ENCODE measurements at regions not wholly inside any gene's neighbourhood (a gene's known extent, or its start where the extent isn't known, plus 50 kb on each side); places are given as distances from the start of the nearest gene placed in this dataset.

DNA sequence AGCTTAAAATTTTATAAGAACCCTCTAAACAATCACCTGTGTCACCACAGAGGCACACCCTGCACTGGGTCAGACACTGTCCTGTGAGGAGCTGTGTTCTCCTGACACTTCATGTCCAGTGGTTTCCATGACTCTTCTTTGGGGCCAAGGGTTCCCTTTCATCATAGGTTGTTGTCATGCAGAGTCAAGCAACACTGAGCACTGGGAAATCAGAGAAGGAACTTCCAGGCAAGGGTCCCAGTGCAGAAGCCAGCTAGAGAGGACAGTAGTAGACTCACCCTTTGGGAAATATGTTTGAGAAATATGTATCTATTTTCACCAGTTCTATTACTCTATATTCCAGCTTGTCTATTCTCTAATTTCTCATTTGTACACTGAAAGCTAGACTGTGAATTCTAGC, 56.4 kb upstream of the PRSS58 start:
- no peak for TF ChIP-seq POLR2A (IDR thresholded peaks at IDR 0.05)
- TF ChIP-seq, protein P1, sequence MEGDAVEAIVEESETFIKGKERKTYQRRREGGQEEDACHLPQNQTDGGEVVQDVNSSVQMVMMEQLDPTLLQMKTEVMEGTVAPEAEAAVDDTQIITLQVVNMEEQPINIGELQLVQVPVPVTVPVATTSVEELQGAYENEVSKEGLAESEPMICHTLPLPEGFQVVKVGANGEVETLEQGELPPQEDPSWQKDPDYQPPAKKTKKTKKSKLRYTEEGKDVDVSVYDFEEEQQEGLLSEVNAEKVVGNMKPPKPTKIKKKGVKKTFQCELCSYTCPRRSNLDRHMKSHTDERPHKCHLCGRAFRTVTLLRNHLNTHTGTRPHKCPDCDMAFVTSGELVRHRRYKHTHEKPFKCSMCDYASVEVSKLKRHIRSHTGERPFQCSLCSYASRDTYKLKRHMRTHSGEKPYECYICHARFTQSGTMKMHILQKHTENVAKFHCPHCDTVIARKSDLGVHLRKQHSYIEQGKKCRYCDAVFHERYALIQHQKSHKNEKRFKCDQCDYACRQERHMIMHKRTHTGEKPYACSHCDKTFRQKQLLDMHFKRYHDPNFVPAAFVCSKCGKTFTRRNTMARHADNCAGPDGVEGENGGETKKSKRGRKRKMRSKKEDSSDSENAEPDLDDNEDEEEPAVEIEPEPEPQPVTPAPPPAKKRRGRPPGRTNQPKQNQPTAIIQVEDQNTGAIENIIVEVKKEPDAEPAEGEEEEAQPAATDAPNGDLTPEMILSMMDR (IDR thresholded peaks at IDR 0.05) = no peak
- no peak overlapping the region for H3K4me3 ChIP-seq
- no peaks in the 10 kb centered on the region for H3K9me3 ChIP-seq
- no peaks in the 10 kb centered on the region for H3K36me3 ChIP-seq
- peaks cover 0 to 3% (median 0%) of the 10 kb centered on the region in 4 donors for H3K27me3 ChIP-seq
- H3K27ac ChIP-seq = no peak overlapping the region
- intact Hi-C loops (cut with DNase I) = no loop called here
- no peaks in the 10 kb centered on the region for H3K4me1 ChIP-seq
- DNase-seq = no peak

DNA sequence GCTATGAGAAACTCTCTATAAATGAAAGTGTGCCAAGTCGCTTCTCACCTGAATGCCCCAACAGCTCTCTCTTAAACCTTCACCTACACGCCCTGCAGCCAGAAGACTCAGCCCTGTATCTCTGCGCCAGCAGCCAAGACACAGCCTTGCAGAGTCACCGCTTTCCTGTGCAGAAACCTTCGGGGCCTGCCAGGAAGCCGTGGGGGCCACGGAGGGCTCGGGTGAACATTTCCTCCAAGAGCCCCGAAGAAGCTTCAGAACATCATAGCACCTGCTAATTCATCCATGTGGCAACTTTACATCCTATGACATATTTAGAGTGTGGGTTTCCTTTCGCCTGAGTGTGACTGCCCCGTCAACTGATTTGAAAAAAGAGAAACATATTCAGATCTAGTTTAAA, 55.7 kb upstream of the PRSS58 start:
- H3K4me1 ChIP-seq = no peaks in the 10 kb centered on the region
- H3K36me3 ChIP-seq = no peaks in the 10 kb centered on the region
- no peak overlapping the region for H3K4me3 ChIP-seq
- intact Hi-C loops (cut with DNase I) = no loop called here
- TF ChIP-seq POLR2A (IDR thresholded peaks at IDR 0.05) = no peak
- TF ChIP-seq, protein P1 (IDR thresholded peaks at IDR 0.05) = no peak
- DNase-seq = no peak
- no peaks in the 10 kb centered on the region for H3K9me3 ChIP-seq
- 55 to 66% methylated on average over 9 of the region's 11 CpGs for WGBS, 2 donors
- H3K27me3 ChIP-seq = peaks cover 0 to 3% (median 0%) of the 10 kb centered on the region in 4 donors
- no peak overlapping the region for H3K27ac ChIP-seq

DNA sequence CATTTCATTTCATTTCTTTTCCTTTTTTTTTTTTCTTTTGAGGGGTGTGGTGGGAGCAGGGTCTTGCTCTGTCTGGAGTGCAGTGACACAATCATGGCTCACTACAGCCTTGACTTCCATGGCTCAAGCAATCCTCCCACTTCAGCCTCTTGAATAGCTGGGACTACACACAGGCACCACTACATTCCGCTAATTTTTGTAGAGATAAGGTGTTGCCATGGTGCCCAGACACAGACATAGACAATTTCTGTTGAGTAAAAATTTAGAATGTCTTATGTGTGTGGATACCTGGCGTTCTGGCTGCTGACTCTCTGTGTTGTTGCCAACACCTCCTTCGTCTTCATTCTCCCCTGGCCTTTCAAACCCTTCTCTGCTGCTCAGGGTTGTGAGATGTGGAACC, 54.0 kb upstream of the PRSS58 start:
- H3K4me3 ChIP-seq = no peak overlapping the region
- H3K36me3 ChIP-seq = no peaks in the 10 kb centered on the region
- no peaks in the 10 kb centered on the region for H3K4me1 ChIP-seq
- H3K27ac ChIP-seq = no peak overlapping the region
- H3K9me3 ChIP-seq = no peaks in the 10 kb centered on the region
- intact Hi-C loops (cut with DNase I) = no loop called here
- peaks cover 0 to 3% (median 0%) of the 10 kb centered on the region in 4 donors for H3K27me3 ChIP-seq
- no peak for DNase-seq
- WGBS, 2 donors = 58 to 64% methylated on average over 3 of the region's 3 CpGs
- TF ChIP-seq POLR2A (IDR thresholded peaks at IDR 0.05) = no peak
- TF ChIP-seq, protein P1 (IDR thresholded peaks at IDR 0.05) = no peak

DNA sequence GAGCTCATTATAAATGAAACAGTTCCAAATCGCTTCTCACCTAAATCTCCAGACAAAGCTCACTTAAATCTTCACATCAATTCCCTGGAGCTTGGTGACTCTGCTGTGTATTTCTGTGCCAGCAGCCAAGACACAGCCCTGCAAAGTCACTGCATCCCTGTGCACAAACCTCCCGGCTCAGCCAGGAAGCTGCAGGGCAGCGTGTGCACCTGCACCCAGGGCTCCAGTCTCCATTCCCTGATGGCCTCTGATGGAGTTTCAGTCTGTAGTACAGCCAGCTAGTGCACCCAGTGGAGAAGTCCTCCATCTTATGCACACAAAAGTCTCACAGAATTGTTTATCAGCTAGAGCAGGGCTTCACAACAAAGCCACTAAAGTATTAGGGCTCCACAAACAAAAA, 51.1 kb upstream of the PRSS58 start:
- H3K27ac ChIP-seq = no peak overlapping the region
- intact Hi-C loops (cut with DNase I) = loop anchor here (2.0 kb wide), 1 partner anchor 36 kb away; no protein-coding TSS in a partner anchor
- TF ChIP-seq, protein P1 (IDR thresholded peaks at IDR 0.05) = no peak
- no peak for TF ChIP-seq POLR2A (IDR thresholded peaks at IDR 0.05)
- H3K27me3 ChIP-seq = peaks cover 0 to 3% (median 0%) of the 10 kb centered on the region in 4 donors
- no peaks in the 10 kb centered on the region for H3K9me3 ChIP-seq
- no peaks in the 10 kb centered on the region for H3K4me1 ChIP-seq
- H3K36me3 ChIP-seq = no peaks in the 10 kb centered on the region
- H3K4me3 ChIP-seq = no peak overlapping the region
- no peak for DNase-seq
- WGBS, 2 donors = 56 to 79% methylated on average over 1 to 3 of the region's 3 CpGs

DNA sequence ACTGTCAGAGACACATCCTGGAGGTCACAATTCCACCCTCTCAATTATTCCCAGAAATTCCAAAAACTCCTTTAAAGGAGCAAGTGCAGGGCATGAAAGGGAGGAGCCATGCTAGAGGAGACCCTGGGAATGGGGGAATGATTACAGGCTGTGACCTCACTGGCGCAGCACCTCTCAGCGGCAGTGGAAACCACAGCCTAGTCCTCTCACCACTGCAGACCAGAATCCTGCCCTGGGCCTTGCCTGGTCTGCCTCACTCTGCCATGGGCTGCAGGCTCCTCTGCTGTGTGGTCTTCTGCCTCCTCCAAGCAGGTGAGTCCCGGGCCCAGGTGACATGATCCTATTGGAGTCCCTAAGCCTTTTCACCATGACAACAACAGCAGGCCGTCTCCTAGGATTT, 50.5 kb upstream of the PRSS58 start:
- no peaks in the 10 kb centered on the region for H3K9me3 ChIP-seq
- 50 to 58% methylated on average over 2 to 3 of the region's 4 CpGs for WGBS, 2 donors
- peaks cover 0 to 3% (median 0%) of the 10 kb centered on the region in 4 donors for H3K27me3 ChIP-seq
- H3K4me1 ChIP-seq = no peaks in the 10 kb centered on the region
- no peak overlapping the region for H3K27ac ChIP-seq
- intact Hi-C loops (cut with DNase I) = loop anchor here (2.0 kb wide), 1 partner anchor 36 kb away; no protein-coding TSS in a partner anchor
- TF ChIP-seq, protein P1 (IDR thresholded peaks at IDR 0.05) = no peak
- no peak for TF ChIP-seq POLR2A (IDR thresholded peaks at IDR 0.05)
- no peaks in the 10 kb centered on the region for H3K36me3 ChIP-seq
- no peak for DNase-seq
- no peak overlapping the region for H3K4me3 ChIP-seq

Small RNA genes lying in the stretch of these regions (small RNA-seq; reads per million reads assigned to genes)
- gene TRBV5-2 (0 reads per million in 4 donors), gene TRBV8-1 (0 reads per million in 4 donors), gene TRBV8-2 (0 reads per million in 4 donors)
